Islet of Langerhans (tissue), 1 donor: ENCODE measurements at regions not wholly inside any gene's neighbourhood (a gene's known extent, or its start where the extent isn't known, plus 50 kb on each side); places are given as distances from the start of the nearest gene placed in this dataset.
"Not testable (repeated sequence)": the region's sequence is repeated elsewhere in the genome, so short reads cannot be mapped to it uniquely, and the experiment has no call there.

ENCODE experiments used
- FAIRE-seq: peaks from one replicate; lab custom pipeline; 2011; peaks lifted over from hg19 to GRCh38; lab: Jason Lieb, UNC

DNA sequence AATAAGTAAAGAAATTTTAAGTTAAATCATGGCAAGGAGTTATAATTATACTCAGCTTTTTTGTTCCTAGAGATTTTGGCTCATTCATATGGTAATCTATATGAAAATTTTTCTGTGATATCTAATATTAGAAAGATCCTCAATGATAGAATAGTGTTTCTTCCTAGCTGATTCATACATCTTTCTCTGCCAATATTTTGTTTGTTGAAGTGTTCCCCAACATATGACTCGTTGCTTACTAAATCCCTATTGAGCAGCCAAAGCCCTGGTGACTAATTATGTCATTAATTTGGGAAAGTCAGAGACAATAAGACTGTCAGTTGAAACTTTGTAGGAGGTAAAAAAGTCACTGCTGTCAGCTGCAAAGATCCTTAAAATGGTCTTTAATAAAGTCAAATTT lies 1348.5 kb upstream of the CDH18 start:
- FAIRE-seq = not testable (repeated sequence)

DNA sequence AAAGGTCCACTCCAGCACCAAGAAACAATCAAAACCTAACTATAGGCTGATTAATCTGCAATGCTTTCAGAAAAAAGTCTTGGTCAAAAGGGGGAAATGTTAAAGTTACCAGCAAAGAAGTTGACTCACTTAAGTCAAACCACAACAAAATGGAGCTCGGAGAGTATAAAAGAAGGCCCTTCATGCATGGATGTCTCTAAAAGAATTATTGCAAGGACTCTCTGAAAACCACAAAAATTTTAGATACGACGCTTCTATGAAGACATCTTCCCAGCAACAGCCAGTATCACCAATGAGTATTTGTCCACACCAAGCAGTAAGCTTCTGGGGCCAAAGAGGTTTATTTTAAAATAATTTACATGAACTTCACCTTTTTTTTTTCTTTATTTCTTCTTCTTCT lies 1327.4 kb upstream of the CDH18 start:
- FAIRE-seq = not testable (repeated sequence)

DNA sequence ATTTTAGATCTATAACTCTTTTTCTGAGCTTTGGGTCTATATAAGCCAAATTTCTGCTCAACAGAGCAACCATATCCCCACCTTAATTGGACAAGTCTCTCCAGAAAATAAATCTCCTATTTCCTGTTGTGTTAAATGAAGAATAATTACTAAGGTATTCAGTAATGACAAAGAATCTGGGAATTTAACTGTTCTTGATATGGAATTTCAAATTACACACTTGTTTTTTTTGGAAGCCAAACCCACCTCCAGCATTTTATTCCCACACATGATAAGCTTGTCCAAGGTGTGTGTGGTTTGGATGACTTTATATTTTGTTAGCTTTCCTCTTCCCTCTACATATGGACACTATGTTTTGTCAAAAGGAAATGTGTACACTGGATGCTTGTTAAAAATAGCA lies 1313.2 kb upstream of the CDH18 start:
- FAIRE-seq = not testable (repeated sequence)

DNA sequence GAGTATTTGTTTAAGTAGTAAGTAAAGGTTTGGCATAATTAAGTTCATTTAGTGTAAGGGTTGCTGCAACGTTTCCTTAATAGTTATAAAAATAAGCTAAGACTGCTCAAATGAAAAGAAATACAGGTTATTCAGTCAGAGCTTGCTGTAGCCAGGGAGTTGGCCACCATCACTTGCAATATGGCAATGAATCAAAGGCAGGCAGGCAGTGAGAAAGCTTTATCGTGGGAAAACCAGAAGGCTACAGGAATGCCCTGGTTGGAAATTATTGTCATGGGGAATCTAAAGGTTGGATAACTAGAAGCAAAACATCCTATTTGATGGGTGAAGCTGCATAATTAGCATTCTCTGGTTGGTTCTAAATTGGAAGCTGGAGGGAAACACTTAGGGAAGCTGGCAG lies 1286.4 kb upstream of the CDH18 start:
- FAIRE-seq = not testable (repeated sequence)

DNA sequence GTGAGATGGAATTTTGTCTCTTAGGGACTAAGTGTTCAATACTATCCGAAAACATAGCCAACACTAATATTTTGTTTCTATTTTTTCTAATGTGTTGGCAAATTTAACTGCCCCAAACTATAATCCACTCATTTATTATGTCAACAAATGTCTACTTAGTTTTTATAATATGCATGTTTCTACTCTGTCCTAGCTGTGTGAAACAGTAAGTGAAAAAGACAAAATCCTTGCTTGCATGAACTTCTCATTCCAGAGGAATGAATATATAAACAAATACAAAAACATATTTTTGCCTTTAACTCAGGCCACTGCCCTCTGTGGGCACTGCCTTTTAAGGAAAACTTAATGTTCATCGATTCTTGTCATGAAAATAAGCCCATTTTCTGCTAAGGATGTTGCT lies 1275.4 kb upstream of the CDH18 start:
- FAIRE-seq = no peak

DNA sequence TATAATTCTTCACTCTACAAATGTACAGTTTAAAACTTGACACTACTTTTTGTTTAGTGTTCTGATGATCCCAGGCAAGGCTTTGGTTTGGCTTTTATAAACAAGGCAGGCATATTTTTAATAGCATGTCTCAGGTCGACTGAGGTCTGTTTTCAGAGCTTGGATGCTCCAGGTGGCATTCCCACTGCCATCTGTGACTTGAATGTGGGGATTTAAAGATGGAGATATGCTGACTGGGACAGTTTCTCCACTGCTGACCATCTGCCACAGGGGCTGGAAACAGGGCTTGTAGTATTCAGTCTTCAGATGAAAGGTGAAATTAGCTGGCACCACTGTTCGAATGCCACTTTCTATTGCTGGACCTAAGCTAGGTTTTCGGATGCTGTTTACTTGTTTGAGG lies 1266.2 kb upstream of the CDH18 start:
- FAIRE-seq = peak; percentile 97

DNA sequence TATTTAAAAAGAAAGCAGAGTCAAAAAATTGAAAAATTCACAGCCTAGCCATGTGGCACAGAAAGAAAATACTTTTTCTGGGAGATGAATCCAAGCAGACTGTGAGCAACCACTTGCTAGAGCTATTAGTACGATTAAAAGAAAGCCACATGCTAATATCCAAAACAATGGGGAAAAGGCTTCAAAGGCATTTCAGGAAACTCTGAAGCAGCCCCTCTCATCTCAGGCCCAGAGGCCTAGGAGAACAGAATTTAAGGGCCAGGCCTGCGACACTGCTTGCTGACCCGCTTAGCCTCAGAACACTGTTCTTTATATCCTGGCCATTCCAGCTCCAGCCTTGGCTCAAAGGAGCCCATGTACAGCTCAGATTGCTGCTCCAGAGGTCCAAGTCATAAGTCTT lies 1257.0 kb upstream of the CDH18 start:
- no peak for FAIRE-seq

DNA sequence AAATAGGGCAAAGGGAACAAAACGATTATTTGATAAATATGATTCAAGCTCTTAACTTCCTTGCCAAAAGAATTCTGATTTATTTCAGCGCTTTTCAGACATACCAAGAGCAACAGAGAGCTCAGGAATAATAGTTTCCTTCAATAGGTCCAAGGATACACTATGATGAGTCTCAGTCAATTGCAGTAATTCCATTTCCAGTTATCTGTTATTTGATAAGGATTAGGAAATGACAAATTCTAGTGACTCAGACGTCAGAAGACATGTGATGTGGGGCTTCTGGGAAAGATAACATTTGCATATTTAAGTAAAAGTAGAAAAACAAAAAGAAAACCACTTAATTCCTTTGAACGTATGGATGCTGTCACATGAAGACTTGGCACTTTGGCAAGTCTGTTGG lies 1250.8 kb upstream of the CDH18 start:
- no peak for FAIRE-seq

DNA sequence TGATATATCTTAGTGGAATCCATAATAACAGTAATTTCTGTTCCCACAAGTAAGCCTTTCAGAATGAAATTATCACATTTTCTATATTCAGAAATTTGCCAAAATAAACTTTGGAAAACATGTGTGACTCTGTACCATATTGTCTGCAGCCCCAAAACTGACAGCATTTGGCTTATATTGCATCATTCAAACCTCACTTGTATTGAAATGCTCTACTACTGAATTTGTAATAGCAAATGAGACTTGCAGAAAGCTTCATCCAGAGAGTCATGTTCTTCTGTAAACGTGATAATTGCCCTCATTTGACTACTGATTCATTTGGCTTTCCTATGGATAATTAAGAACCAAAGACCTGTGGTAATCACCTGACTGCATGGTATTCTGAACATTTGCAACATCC lies 1249.5 kb upstream of the CDH18 start:
- FAIRE-seq = no peak

DNA sequence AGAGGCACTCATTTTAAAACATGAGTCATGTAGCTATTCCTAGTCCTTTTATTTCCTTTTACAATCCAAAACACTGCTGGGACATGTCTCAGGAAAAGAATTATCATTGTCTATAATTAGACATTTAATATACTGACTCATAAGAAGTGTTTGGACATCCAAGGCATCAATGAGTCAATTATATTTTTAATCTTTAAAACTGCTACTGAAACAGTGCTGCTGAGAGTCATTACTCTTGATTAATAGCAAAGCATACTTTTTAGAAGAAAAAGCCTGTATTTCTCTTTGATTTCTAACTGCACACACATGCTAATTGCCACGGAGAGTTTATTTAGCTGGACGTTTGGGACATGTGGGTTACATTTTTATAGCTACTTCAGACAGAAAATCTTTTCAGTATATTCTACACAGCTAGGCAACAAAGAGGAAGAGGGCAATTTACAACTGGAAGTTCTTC lies 1249.0 kb upstream of the CDH18 start:
- FAIRE-seq = peak; percentile 90

DNA sequence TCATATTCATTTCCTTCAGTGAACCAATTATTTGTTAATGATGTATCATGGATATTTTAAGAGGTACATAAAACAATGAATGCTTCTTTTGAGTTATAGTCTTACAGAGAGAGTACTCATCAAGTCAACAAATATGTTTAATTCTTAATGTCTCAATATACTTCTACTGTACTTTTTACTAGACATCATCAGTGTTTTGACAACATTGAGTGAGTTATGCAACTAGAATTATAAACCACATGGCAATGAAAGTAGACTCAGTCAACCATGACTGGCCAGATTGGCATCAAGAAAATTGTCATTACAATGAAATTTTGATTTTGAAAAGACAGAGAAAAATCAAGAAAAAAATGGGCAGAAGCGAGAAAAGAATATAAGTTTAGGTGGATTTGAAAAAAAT lies 1248.1 kb upstream of the CDH18 start:
- FAIRE-seq = no peak

DNA sequence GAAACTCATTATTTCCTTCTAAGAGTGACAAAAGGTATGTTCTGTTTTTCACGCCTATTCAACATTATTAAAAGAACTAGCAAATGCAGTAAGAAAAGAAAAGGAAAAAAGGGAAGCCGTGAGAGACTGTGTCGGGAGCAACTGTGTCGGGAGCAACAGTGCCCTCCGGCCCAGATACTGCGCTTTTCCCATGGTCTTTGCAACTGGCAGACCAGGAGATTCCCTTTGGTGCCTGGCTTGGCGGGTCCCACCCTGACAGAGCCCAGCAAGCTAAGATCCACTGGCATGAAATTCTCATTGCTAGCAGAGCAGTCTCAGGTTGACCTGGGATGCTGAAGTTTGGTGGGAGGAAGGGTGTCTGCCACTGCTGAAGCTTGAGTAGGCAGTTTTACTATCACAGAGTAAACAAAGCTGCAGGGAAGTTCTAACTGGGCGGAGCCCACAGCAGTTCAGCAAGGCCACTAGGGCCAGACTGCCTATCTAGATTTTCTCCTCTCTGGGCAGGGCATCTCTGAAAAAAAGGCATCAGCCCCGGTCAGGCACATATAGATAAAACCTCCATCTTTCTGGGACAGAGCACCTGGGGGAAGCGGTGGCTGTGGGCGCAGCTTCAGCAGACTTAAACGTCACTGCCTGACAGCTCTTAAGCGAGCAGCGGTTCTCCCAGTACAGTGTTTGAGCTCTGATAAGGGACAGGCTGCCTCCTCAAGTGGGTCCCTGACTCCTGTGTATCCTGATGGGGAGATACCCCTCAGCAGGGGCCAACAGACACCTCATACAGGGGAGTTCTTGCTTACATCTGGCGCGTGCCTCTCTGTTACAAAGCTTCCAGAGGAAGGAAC lies 1237.4 kb upstream of the CDH18 start:
- no peak for FAIRE-seq

DNA sequence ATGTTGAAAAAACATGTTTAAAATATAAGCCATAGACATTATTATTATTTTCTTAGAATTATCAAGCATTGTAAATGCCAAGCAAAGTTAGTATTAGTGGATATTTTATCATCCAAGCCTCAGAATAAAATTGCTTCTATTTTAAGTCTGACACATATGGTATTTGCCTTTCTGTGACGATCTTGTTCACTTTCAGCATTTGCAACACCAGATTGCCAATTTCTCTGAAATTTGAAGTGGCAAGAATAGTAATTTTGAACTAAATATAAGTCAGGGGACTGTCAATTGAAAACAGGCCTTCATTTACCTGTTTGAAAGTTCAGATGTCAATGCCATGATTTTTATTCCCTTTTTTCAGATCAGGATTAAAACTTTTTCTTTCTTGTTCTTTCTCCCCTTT lies 1233.6 kb upstream of the CDH18 start:
- FAIRE-seq = no peak

DNA sequence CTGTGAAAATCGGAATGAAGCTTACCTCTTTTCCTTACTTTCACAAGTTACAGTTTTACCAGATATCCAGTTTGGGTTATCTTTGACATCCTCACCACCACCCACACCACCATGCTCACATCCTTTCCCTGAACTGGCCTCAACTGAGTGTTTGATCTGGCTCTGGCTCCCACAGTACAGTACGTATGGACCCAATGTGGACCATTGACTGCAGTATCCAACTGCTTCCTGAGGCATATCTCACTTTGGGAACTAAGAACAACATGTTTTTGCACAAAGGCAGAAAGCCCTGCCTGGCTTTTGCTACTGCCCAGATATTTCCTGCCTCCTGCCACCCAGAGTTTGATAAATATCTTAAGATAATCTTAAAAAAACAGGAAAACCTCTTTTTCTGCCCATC lies 1232.0 kb upstream of the CDH18 start:
- FAIRE-seq = no peak

DNA sequence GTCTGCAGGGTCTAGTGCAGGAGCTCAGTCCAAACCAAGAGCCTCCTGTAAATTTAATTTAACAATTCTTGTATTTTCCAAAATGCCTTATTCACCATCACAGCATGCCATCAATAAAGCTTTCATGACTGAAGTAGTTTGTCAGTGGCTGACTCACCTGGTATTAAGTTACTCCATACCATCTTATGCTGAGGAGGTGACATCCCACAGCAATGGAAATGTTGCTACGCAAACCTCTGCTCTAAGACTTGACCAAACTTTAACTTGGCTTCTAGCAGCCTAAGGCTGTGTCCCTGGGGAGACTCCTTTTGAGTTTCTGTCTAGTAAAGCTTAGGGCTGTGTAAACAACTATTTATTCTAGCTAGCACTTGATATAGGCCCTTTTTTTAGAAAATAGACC lies 1231.3 kb upstream of the CDH18 start:
- no peak for FAIRE-seq

DNA sequence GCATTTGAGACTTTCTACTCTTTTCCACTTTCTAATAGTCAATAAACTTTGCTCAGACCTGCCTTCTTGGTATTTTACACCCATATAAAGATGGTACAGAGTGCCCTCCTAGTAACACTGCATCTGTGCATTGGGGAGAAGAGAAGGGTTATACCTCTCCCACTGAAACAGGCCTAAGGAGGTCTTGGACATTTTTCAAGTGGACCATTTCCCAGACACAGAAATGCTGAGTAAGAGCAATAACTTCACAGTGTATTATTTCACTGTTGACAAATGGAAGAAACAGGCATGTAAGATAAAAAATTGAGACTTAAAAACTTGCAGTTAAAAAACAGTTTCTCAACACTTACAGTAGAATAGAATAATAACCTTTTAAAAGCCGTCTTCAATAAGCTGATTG lies 1224.0 kb upstream of the CDH18 start:
- no peak for FAIRE-seq

DNA sequence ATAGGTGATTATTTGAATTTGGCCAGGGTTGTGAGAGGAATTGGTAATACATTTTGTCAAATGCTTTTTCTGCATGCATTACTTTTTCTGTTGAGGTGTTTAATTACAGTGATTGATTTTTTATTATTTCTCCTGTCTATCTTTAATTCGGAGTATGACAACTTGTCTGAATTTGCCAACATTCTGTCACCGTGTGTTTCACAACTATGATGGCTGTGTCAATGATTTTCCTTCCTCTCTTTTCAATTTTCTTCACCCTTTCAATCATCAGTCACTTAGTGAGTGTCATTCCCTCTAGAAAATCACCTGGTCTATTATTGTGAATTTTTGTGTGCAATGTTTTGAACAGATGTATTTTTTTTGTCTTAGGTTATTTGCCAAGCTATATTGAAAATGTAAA lies 1221.4 kb upstream of the CDH18 start:
- FAIRE-seq = no peak

DNA sequence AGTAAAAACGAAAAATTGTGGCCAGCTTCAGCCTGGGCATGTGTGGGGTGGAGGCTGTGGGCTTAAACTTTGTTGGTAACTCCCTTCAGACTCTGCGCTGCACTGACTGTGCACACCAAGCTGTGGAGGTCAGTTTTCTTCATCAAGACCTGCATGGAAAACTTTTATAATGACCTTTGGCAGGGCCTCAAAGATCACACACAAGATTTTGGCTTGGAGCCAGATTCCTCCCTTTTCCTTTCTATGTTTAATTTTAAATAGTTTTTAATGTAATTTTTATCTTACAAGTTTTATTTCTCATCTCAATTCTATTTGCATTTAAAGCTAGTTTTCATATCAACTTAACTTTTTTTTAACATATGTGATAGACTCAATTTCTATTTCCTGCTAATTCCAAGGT lies 1211.1 kb upstream of the CDH18 start:
- FAIRE-seq = no peak

DNA sequence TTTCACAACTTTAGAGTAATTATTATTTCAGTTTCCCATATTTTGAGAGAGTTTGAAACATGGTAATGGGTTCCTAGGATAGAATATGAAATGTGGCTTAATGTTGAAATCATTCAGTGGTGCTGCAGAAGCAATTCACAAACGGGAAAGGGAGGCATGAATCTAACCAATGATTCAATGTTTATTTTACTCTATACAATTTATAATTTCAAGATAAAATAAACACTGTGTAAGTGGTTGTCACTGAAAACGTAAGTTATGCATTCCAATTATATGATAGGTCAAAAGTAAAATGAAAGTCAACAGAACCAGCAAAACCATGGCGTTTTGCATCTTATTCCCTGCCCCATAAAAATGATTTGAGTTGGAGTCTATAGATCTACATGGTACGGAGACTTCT lies 1207.1 kb upstream of the CDH18 start:
- FAIRE-seq = no peak

DNA sequence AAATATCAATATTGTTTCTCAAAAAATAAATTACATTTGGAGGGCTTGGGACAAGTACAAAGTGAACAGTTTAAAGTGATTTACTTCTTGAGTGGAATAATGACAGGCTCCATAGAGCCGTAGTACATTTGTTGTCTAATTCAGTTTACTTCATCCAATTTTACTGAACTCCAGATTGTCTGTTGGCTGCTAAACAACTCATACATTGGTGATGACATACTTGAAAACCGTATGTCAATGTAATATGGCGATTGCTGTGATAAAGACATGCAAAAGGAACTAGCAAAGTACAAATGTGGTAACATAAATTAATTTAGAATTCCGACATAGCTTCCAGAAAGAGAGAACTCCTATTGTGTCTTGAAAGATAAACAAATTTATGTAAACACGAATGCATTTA lies 1197.5 kb upstream of the CDH18 start:
- no peak for FAIRE-seq

DNA sequence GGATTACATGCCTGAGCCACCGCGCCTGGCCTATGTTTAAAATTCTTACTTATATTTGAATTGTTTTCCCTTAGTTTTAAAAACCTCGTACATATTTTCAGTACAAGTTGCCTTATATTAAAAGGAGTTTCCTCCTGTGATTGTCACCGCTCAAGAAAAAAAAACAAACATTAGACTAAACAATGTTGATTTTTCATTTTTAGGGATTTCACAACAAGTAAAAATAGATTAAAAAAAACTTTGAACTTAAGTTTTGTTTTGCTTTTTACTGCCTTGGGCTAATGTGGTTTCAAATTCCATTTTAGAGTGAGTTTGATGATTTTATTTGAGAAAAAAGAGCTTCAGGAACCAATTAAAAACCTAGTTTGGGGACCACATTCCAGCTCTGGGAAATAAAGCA lies 1196.6 kb upstream of the CDH18 start:
- no peak for FAIRE-seq

DNA sequence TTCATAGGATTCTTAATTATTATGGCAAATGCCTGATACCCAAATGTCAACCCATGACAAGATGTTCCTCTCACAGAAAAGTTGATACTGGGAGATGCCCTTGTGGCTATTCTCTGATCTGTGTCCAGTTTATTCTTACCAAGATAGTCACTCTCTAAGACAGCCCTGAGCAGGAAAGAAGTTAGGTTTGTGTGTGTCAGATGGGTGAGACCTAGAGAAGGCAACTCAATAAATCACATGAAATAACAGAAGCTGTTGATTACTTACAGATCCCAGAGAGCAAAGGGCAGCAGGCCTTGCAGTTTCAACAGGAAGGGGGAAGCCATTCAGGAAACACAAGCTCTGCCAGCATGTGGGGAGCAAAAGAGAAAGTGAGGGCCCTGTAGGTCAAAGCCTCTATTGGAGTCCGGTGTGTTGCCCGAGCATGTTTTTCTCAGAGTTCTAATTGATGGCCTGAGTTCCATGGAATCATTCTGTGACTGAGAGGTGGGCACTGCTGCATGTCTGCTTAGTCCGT lies 1193.7 kb upstream of the CDH18 start:
- no peak for FAIRE-seq

DNA sequence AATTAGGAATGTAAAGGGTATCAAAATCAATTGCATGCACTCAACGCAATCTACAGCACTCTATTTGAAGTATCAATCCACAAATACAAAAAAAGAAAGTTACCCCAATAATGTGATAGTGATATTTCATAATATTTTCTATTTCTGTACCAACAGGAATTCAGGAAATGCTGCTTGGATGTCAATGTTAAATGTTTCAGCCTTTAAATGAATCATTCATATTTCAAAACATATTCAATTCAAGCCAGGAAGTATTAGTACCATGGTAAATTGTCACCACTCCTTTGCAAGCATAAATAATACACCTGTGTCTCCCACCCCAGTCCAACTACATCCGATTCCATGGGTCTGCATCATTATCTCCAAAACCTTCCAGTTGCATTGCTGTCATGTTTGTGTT lies 1185.5 kb upstream of the CDH18 start:
- no peak for FAIRE-seq

DNA sequence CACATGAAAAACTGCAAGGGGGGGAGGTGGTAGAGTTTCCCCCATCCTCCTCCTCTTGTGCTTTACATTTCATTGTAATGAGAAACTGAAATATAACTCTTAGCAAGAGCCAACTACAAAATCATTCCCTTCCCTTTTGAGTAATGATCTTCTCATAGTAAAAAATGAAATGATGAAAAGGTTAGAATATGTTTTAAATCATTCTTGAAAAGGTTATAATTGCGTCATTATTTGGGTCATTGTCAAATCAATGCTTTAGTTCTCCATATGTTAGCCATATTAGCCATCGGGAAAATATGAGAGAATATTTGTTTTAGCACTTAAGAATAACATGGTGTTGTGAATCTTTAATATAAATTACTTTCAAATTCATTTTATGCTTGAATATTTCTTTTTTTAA lies 1185.0 kb upstream of the CDH18 start:
- no peak for FAIRE-seq
